HG02623 (cell line): ENCODE measurements at regions not wholly inside any gene's neighbourhood (a gene's known extent, or its start where the extent isn't known, plus 50 kb on each side); places are given as distances from the start of the nearest gene placed in this dataset.
"Not testable (repeated sequence)": the region's sequence is repeated elsewhere in the genome, so short reads cannot be mapped to it uniquely, and the experiment has no call there.

Experiments used
- ATAC-seq: cut with Tn5 transposase; IDR thresholded peaks from one replicate; pipeline ENCODE4 v1.9.1; 2021; ENCODE audit warnings: moderate library complexity; ENCODE audit not compliant: unreplicated experiment

- ATAC-seq, result no peak
Observed at GRCh38 chr12:94916663-94917062, 86.8 kb downstream of the NDUFA12 start.

GRCh38 chr12:94909663-94910062 lies 93.8 kb downstream of the NDUFA12 start:
- ATAC-seq, result no peak

- not testable (repeated sequence) for ATAC-seq
Observed at GRCh38 chr12:94905749-94906148, 97.7 kb downstream of the NDUFA12 start.

- ATAC-seq, result no peak
Observed at GRCh38 chr12:94900496-94900895, 103.0 kb downstream of the NDUFA12 start.

- ATAC-seq, result no peak
Observed at GRCh38 chr12:94898388-94898787, 105.1 kb downstream of the NDUFA12 start.

DNA sequence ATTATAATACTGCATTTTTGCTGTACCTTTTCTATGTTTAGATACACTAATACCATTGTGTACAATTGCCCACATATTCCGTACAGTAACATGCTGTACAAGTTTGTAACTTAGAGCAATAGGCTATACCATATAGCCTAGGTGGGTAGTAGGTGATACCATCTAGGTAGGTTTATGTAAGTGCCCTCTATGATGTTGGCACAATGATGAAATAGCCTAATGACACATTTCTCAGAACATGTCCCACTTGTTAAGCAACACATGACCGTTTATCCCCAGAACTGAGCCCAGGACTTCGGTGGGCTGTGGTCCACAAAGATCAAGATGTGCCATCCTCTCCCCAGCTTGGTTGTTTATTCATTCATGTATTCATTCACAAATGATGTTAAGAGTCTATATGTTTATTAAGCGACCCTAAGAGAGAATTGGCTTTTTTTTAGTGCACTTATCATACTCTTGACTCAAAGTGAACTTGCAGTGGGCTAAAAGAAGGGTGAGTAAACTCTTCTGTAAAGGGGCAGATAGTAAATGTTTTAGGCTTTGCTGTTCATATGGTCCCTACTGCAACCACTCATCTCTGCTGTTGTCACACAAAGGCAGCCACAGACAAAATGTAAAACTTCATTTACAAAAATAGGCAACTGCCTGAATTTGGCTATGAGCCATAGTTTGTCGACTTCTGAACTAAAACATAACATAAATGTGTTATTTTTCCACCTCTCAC lies 110.8 kb downstream of the NDUFA12 start:
- no peak for ATAC-seq

- no peak for ATAC-seq
Observed at GRCh38 chr12:94889445-94890210, 113.9 kb downstream of the NDUFA12 start.

DNA sequence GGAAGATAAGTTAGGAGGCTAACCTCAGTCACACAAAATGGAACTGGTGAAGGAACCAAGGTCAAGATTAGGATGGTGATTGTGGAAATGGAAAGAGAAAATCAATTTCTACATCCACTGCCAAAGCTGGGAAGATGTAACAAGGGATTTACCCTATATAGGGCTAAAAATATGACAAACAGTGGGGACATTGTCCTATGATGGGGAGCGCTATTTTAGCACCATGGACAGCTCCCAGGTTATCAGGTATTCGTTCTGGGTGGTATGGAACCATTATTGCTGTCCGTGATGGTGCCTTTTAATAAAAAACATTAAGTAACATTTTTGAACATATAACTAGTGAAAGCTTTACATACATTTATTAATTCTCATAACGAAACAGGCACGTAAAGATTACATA lies 124.0 kb downstream of the NDUFA12 start:
- ATAC-seq, result no peak

GRCh38 chr12:94875525-94875924 lies 128.0 kb downstream of the NDUFA12 start:
- peak; percentile 46 for ATAC-seq

- no peak for ATAC-seq
Observed at GRCh38 chr12:94874518-94875302, 128.8 kb downstream of the NDUFA12 start.

DNA sequence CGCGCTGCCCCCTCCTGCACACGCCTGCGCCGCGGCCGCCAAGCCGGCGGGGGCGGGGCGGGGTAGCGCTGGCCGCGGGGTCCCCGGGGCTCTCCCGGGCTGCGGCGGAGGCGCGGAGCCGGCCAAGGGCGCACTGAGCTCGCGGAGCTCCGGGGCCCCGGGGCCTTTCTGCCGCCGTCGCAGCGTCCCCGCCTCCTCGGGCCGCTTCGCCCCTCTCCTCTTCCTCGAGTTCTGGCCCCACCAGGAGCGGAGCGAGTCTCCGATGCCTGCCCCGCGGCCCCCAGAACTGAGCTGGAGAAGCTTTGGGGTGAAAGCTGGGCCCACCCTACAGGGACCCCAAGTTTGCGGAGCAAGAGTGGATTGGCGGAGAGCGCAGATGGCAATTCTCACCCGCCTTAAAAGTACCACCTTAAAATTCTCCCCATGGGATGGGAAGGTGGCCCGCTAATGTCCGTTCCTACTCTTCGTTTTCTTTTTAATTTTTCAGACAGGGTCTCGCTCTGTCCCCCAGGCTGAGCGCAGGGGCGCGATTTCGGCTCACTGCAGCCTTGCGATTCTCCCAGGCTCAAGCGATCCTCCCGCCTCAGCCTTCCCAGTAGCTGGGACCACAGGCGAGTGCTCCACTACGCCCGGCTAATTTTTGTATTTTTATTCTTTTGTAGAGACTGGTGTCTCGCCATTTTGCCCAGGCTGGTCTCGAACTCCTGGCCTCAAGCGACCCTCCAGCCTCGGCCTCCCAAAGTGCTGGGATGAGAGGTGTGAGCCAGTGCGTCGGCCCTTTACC lies 129.6 kb downstream of the NDUFA12 start:
- no peak for ATAC-seq

DNA sequence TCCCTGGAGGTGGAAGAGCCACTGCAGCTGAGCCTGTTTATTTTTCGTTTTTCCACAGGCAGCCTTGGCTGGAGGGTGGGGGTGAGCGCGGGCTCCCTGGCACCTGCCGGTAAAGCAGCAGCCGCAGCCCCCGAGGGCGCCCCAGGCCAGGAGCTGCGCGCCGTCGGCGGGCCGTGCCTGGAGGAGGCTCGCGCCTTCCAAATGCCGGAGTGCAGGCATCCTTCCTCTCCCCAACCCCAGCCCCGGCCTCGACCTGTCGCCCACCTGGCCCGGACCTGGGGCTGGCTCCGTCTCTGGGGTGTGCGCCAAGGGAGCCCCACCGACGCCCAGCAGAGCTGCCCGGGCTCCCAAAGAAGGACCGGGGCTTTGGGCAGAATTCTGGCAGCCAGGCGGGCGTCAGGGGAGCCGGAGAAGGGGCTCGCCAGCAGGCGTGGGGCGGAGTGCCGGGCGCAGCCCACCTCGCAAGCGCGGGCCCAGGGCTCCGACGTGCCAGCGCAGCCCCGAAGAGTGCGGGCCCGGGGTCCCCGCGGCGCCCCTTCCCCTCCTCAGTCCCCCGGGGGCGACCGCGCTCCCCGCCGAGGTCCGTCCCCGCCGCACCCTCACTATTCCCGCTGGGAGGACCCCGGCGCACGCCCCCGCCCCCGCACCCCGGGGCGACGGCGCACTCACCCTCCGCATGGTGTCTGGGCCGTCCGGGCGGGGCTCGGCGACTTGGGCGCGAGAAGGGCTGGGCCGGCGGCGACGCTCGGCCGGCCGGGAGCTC lies 130.3 kb downstream of the NDUFA12 start:
- peak; percentile 81 for ATAC-seq

DNA sequence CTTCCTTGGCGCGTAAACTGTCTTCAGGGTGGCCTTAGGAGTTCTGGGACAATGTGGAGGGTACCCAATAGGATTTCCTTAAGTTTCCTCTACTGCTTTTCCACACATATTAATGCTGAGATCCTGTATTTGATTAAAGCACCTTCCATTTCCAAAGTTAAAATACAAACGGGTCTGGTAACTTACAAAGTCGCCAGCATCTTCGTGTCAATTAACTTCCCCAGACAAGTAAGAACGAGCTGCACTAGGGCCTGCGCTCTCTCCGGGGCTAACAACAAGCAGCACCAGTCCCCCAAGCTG lies 130.9 kb downstream of the NDUFA12 start:
- ATAC-seq, result no peak

DNA sequence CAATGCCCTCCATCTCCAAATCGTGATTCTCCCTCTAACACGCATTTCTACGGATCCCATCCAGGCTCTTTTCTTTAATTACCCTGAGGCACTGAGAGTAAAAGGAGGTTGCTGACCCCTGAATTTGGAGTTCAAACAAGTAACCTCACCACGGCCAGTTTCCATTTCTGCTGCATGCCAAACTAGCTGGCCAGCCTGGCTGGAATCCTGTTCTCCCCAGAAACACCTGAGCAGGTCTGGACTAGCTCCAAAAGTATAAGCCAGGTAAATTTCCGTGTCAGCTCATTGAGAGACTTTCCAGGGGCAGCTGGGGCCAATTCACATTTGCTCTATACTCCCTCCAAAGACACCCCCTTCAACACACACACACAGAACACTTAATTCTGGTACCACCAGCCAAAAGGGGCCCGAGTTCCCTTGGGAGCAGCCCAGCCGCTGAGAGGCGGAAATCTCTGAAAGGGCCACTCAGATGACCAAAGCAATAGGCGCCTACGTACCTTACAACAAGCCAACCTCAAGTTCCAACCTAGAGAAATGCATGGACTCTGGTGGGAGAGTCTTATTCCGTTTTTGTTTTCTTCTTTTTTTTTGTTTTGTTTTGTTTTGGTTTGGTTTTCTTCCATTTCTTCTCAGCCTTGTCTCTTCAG lies 131.4 kb downstream of the NDUFA12 start:
- no peak for ATAC-seq

DNA sequence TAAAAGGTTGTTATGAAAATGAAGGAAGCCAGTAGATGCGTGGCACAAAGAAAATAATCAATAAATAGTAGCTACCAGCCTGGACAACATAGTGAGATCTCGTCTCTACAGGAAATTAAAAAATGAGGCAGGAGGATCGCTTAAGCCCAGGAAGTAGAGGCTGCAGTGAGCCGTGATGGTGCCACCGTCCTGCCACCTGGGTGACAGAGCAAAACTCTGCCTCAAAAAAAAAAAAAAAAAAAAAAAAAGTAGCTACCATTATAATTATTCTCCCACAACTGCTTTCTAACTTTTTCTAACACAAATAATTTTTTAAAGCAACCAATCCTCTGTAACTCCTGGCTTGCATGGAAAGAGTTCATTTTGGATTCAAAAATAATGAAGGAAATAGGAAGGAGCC lies 133.0 kb downstream of the NDUFA12 start:
- no peak for ATAC-seq

DNA sequence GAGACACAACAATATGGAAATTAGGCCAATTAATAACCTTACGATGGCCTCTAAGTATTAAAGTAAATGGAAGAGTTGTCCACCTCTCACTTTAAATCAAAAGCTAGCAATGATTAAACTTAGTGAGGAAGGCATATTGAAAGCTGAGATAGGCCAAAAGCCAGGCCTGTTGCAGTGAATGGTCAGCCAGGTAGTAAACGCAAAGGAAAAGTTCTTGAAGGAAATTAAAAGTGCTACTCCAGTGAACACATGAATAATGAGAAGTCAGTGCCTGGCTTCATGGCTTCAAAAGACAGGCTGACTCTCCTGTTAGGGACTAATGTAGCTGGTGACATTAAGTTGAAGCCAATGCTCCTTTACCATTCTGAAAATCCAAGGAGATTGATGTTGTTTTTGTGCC lies 135.3 kb downstream of the NDUFA12 start:
- ATAC-seq, result no peak

DNA sequence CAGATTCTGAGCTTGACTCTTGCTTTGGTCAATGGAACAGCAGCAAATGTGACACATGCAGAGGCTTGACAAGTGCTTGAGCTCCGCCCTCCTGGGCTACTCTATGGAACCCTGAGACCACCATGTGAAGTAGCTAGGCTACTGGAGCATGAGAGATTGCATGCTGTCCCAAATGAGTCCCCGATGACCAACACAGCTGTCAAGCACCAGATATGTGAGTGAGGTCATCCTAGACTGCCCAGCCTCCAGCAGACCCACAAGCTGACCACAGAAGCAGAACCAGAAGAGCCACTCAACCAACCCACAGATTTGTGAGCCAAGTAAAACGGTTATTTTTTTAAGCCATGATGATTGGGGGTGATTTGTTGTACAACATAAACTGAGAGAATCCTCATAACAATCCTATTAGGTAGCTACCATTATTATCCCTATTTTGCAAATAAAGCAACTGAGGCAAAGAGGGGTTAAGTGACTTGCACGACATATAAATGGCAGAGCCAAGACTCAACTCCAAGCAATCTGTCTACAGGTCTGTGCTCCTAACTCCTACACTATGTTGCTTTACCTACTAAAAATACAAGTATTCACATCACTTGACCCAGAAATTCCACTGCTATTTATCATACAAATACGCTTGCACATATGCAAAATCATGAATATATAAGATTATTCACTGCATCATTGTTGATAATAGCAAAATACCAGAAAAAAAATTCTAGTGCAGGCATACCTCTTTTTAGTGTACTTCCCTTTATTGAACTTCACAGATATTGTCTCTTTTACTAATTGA lies 136.2 kb downstream of the NDUFA12 start:
- ATAC-seq, result no peak

DNA sequence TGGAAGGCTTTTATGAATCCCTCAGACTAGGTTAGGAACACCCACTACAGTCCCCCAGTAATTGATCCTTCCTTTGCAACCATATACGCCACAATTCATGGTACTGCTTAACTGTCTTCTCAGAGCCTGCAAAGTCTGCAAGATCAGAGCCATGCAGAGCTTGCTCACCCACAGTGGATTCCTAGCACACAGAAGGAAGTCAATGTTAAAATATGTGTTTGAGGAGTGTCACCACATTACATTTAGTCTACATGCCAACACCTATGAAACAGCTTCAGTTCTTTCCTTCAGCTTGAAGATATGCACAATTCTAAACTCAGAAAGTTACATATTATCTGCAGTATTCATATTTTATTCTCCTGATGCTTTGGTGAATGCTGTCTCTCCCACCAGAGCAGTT lies 138.5 kb downstream of the NDUFA12 start:
- ATAC-seq, result no peak
